SK-N-SH (cell line): ENCODE measurements at regions not wholly inside any gene's neighbourhood (a gene's known extent, or its start where the extent isn't known, plus 50 kb on each side); places are given as distances from the start of the nearest gene placed in this dataset.

ENCODE experiments used
- CTCF ChIA-PET: fragments of 300-600, 350-600 bp; formaldehyde crosslinking; extraction: SDS; loops from one replicate; lab custom pipeline; 2021; lab: Yijun Ruan, JAX
- POLR2A ChIA-PET: fragments of 350-600 bp; sonication (Branson Sonifier 250); formaldehyde crosslinking; extraction: SDS; loops from one replicate; lab custom pipeline; 2020; ENCODE audit warnings: antibody characterized with exemption, inconsistent platforms; lab: Yijun Ruan, JAX
- DNase-seq: peaks from one replicate; pipeline ENCODE4 v3.0.0; 2012
- H2AFZ ChIP-seq: fragments of 200-600 bp; sonication (generic); 2 replicates; pipeline ENCODE4 v1.8.1; 2016; ENCODE audit warnings: antibody characterized with exemption, mild to moderate bottlenecking, low read depth
- H3F3A ChIP-seq: fragments of 200-600 bp; sonication (generic); replicated peaks from 2 replicates; pipeline ENCODE3; 2016; ENCODE audit warnings: antibody characterized with exemption, mild to moderate bottlenecking; ENCODE audit not compliant: insufficient read depth
- H3K27ac ChIP-seq, 2 experiments: fragments of 200-500 bp in 1 of 2; fragments of 200-600 bp in 1 of 2; sonication (Bioruptor generic) in 1 of 2; sonication (generic), shearing (Covaris generic) in 1 of 2; 2 replicates each; pipeline versions ENCODE4 v1.5.1 to v1.6.1; 2014 to 2016; ENCODE audit warnings: low read depth in 2 of 2, inconsistent platforms in 1 of 2, low read length in 1 of 2, mild to moderate bottlenecking in 1 of 2, mixed read lengths in 1 of 2
- H3K27me3 ChIP-seq: fragments of 200-600 bp; sonication (generic), shearing (Covaris generic); 2 replicates; pipeline ENCODE4 v1.6.1; 2016; ENCODE audit warnings: mixed run types; ENCODE audit not compliant: insufficient read depth
- H3K36me3 ChIP-seq, 2 experiments: fragments of 200-500 bp in 1 of 2; fragments of 200-600 bp in 1 of 2; sonication (Bioruptor generic) in 1 of 2; sonication (generic) in 1 of 2; replicated peaks in 1 of 2; 2 replicates each; pipeline versions ENCODE3 to v1.5.1; 2014 to 2016; ENCODE audit warnings: low read length in 1 of 2, mild to moderate bottlenecking in 1 of 2; ENCODE audit not compliant: insufficient read depth in 2 of 2, control insufficient read depth in 1 of 2
- H3K4me1 ChIP-seq, 2 experiments: fragments of 200-500 bp in 1 of 2; fragments of 200-600 bp in 1 of 2; sonication (Bioruptor generic) in 1 of 2; sonication (generic), shearing (Covaris generic) in 1 of 2; 2 replicates each; pipeline versions ENCODE4 v1.5.1 to v1.6.1; 2014 to 2016; ENCODE audit warnings: low read depth in 1 of 2, low read length in 1 of 2, mixed run types in 1 of 2; ENCODE audit not compliant: insufficient read depth in 2 of 2, control insufficient read depth in 1 of 2
- H3K4me2 ChIP-seq: fragments of 200-600 bp; sonication (generic), shearing (Covaris generic); 2 replicates; pipeline ENCODE4 v1.6.1; 2017; ENCODE audit warnings: mixed run types
- H3K4me3 ChIP-seq, 2 experiments: fragments of 200-500 bp in 1 of 2; fragments of 200-600 bp in 1 of 2; sonication (Bioruptor generic) in 1 of 2; sonication (generic), shearing (Covaris generic) in 1 of 2; 2 replicates each; pipeline versions ENCODE4 v1.5.1 to v1.8.1; 2014 to 2016; ENCODE audit warnings: low read depth in 2 of 2, inconsistent platforms in 1 of 2, low read length in 1 of 2, mild to moderate bottlenecking in 1 of 2, mixed read lengths in 1 of 2, moderate library complexity in 1 of 2
- H3K79me2 ChIP-seq: fragments of 200-600 bp; sonication (generic); 2 replicates; pipeline ENCODE4 v1.8.1; 2017; ENCODE audit warnings: mild to moderate bottlenecking; ENCODE audit not compliant: insufficient read depth
- H3K9ac ChIP-seq: fragments of 200-600 bp; sonication (generic); 2 replicates; pipeline ENCODE4 v1.6.1; 2017; ENCODE audit warnings: mixed run types
- H3K9me2 ChIP-seq: fragments of 200-600 bp; sonication (generic); 2 replicates; pipeline ENCODE4 v1.6.1; 2017; ENCODE audit warnings: mixed run types
- H3K9me3 ChIP-seq: fragments of 200-600 bp; sonication (generic); 2 replicates; pipeline ENCODE4 v1.6.1; 2017; ENCODE audit warnings: mixed run types, mild to moderate bottlenecking, moderate library complexity
- H4K20me1 ChIP-seq: fragments of 200-600 bp; sonication (generic); 2 replicates; pipeline ENCODE4 v1.6.1; 2017; ENCODE audit warnings: mild to moderate bottlenecking, mixed run types; ENCODE audit not compliant: insufficient read depth
- CHD2 ChIP-seq: fragments of 150-350 bp; IDR thresholded peaks from 2 replicates; pipeline ENCODE4 v1.6.1; 2018; ENCODE audit warnings: low read length; ENCODE audit not compliant: partially characterized antibody
- CTCF ChIP-seq: fragments of 200-600 bp; sonication (generic); IDR thresholded peaks from 2 replicates; pipeline ENCODE4 v1.6.1; 2017; ENCODE audit warnings: antibody characterized with exemption, mild to moderate bottlenecking, moderate library complexity
- ELF1 ChIP-seq: IDR thresholded peaks from 2 replicates; pipeline ENCODE4 v1.4.0; 2012
- GABPA ChIP-seq: IDR thresholded peaks from 2 replicates; pipeline ENCODE4 v1.4.0; 2012; ENCODE audit warnings: low read depth, mild to moderate bottlenecking
- GATA2 ChIP-seq: sonication (generic); formaldehyde crosslinking; IDR thresholded peaks from 2 replicates; pipeline ENCODE4 v1.5.0; 2020; ENCODE audit warnings: mild to moderate bottlenecking, missing genetic modification reagents
- JUND ChIP-seq: IDR thresholded peaks from 2 replicates; pipeline ENCODE4 v1.4.0; 2012
- MAX ChIP-seq: IDR thresholded peaks from 2 replicates; pipeline ENCODE4 v1.4.0; 2012; ENCODE audit warnings: low read depth
- MEF2A ChIP-seq: IDR thresholded peaks from 2 replicates; pipeline ENCODE4 v1.4.0; 2012; ENCODE audit warnings: low read depth, borderline replicate concordance
- MXI1 ChIP-seq: IDR thresholded peaks from 2 replicates; pipeline ENCODE4 v1.6.1; 2012; ENCODE audit warnings: mild to moderate bottlenecking, low read depth, low read length, improper control_type of control experiment
- NFIC ChIP-seq: IDR thresholded peaks from 2 replicates; pipeline ENCODE4 v1.4.0; 2012; ENCODE audit warnings: borderline replicate concordance
- RAD21 ChIP-seq: IDR thresholded peaks from 2 replicates; pipeline ENCODE4 v1.6.1; 2012; ENCODE audit warnings: mild to moderate bottlenecking, low read length
- RCOR1 ChIP-seq: fragments of 150-350 bp; IDR thresholded peaks from 2 replicates; pipeline ENCODE4 v1.6.1; 2017; ENCODE audit warnings: antibody characterized with exemption, low read length
- RXRA ChIP-seq: IDR thresholded peaks from 2 replicates; pipeline ENCODE4 v1.4.0; 2012; ENCODE audit warnings: low read depth, mild to moderate bottlenecking, borderline replicate concordance
- SIN3A ChIP-seq: IDR thresholded peaks from 2 replicates; pipeline ENCODE4 v1.6.1; 2012; ENCODE audit warnings: low read depth, mild to moderate bottlenecking, low read length, moderate library complexity, borderline replicate concordance
- SMC3 ChIP-seq: IDR thresholded peaks from 2 replicates; pipeline ENCODE4 v1.6.1; 2012; ENCODE audit warnings: low read depth, low read length, improper control_type of control experiment
- TEAD4 ChIP-seq: IDR thresholded peaks from 2 replicates; pipeline ENCODE4 v1.4.0; 2012; ENCODE audit warnings: mild to moderate bottlenecking, borderline replicate concordance; ENCODE audit not compliant: insufficient read depth
- USF2 ChIP-seq: fragments of 150-350 bp; IDR thresholded peaks from 2 replicates; pipeline ENCODE4 v1.6.1; 2017; ENCODE audit warnings: antibody characterized with exemption, low read length, low read depth, borderline replicate concordance
- YY1 ChIP-seq: IDR thresholded peaks from 2 replicates; pipeline ENCODE4 v1.4.0; 2012; ENCODE audit warnings: low read depth, mild to moderate bottlenecking
- WGBS: methylation state at CpG from one replicate; pipeline ENCODE4 v1.1.6; 2017; ENCODE audit warnings: low lambda C conversion rate; 5-methylcytosine and 5-hydroxymethylcytosine counted together

- no peaks in the 10 kb centered on the region for H3K36me3 ChIP-seq
- no peak overlapping the region for H3K4me3 ChIP-seq
- H3F3A ChIP-seq: no peaks in the 10 kb centered on the region
- H3K9me3 ChIP-seq: no peaks in the 10 kb centered on the region
- no peak overlapping the region for H2AFZ ChIP-seq
- H3K4me1 ChIP-seq: no peaks in the 10 kb centered on the region
- no peaks in the 10 kb centered on the region for H4K20me1 ChIP-seq
- H3K9ac ChIP-seq: no peak overlapping the region
- no peak for TF ChIP-seq GABPA
- no peak for TF ChIP-seq ELF1
- no peak for TF ChIP-seq USF2
- TF ChIP-seq RXRA: no peak
- TF ChIP-seq RCOR1: no peak
- no peak for TF ChIP-seq JUND
- no peak for TF ChIP-seq NFIC
- no peak for TF ChIP-seq MEF2A
- TF ChIP-seq SMC3: no peak
- TF ChIP-seq MAX: no peak
- TF ChIP-seq SIN3A: no peak
- no peak for TF ChIP-seq RAD21
- TF ChIP-seq CTCF: no peak
- no peak for TF ChIP-seq GATA2 (CRISPR knock-in tag)
- no peak for TF ChIP-seq YY1
- TF ChIP-seq TEAD4: no peak
- no peak for TF ChIP-seq CHD2
- no peak overlapping the region for H3K27ac ChIP-seq
- POLR2A ChIA-PET: no interaction called here
- no peaks in the 10 kb centered on the region for H3K79me2 ChIP-seq
- CTCF ChIA-PET: no interaction called here
- DNase-seq: no peak
- WGBS: 6% methylated on average over 8 of the region's 8 CpGs
- H3K27me3 ChIP-seq: no peaks in the 10 kb centered on the region
- no peak overlapping the region for H3K4me2 ChIP-seq
- no peaks in the 10 kb centered on the region for H3K9me2 ChIP-seq
Measured at GRCh38 chr7:63014792-63015191, 983.9 kb upstream of the ZNF722 start.

- no peak overlapping the region for H3K9ac ChIP-seq
- no peak overlapping the region for H3K4me3 ChIP-seq
- no peaks in the 10 kb centered on the region for H3K9me2 ChIP-seq
- no peak overlapping the region for H3K27ac ChIP-seq
- TF ChIP-seq MXI1: no peak
- H3K4me1 ChIP-seq: no peaks in the 10 kb centered on the region
- H4K20me1 ChIP-seq: no peaks in the 10 kb centered on the region
- no peak overlapping the region for H2AFZ ChIP-seq
- no peak overlapping the region for H3K4me2 ChIP-seq
- no peaks in the 10 kb centered on the region for H3K9me3 ChIP-seq
- H3F3A ChIP-seq: no peaks in the 10 kb centered on the region
- no peak for DNase-seq
- no peaks in the 10 kb centered on the region for H3K79me2 ChIP-seq
- ChIA-PET POLR2A (no interaction called here), CTCF (no interaction called here)
- no peaks in the 10 kb centered on the region for H3K36me3 ChIP-seq
- WGBS: 7% methylated on average over 7 of the region's 7 CpGs
- H3K27me3 ChIP-seq: no peaks in the 10 kb centered on the region
Measured at GRCh38 chr7:63023182-63023787, 975.4 kb upstream of the ZNF722 start.
